GM12878 (cell line): ENCODE measurements at regions not wholly inside any gene's neighbourhood (a gene's known extent, or its start where the extent isn't known, plus 50 kb on each side); places are given as distances from the start of the nearest gene placed in this dataset.
A peak's percentile ranks its signal among the peaks of the same experiment; 100 is the strongest.
"Not testable (repeated sequence)": the region's sequence is repeated elsewhere in the genome, so short reads cannot be mapped to it uniquely, and the experiment has no call there.

Experiments used
- ATAC-seq: fragments of 200-7000 bp; cut with Tn5 transposase; 3 replicates; pipeline ENCODE4 v1.9.1; 2020; ENCODE audit warnings: mild to moderate bottlenecking, moderate library complexity
- BruUV-seq: library from RNA; stranded (reverse); fragments of 400-500 nt; replicated peaks from 2 replicates; lab custom pipeline; 2021; lab: Mats Ljungman, UMichigan
- CTCF ChIA-PET: fragments of 300-600 bp; sonication (Branson Sonifier 250); formaldehyde crosslinking; extraction: SDS; loops from one replicate; lab custom pipeline; 2021; ENCODE audit warnings: inconsistent platforms; lab: Yijun Ruan, JAX
- POLR2A ChIA-PET: fragments of 350-600 bp; formaldehyde crosslinking; extraction: SDS; loops from one replicate; lab custom pipeline; 2021; ENCODE audit warnings: inconsistent platforms; lab: Charles Lee
- RAD21 ChIA-PET: fragments of 300-600 bp; sonication (Branson Sonifier 250); formaldehyde crosslinking; loops from one replicate; lab custom pipeline; 2023; ENCODE audit warnings: antibody characterized with exemption; ENCODE audit not compliant: unreplicated experiment; lab: Charles Lee
- SMC1A ChIA-PET: fragments of 300-600 bp; sonication (Branson Sonifier 250); formaldehyde crosslinking; loops from one replicate; lab custom pipeline; 2023; ENCODE audit not compliant: unreplicated experiment, uncharacterized antibody; lab: Charles Lee
- DNase-seq: peaks from one replicate; pipeline ENCODE4 v3.0.0-alpha.2; 2011; ENCODE audit warnings: low read depth, low spot score
- FAIRE-seq: peaks from 3 replicates; lab custom pipeline; 2011; peaks lifted over from hg19 to GRCh38; lab: Jason Lieb, UNC
- H2AFZ ChIP-seq: 2 replicates; pipeline ENCODE4 v1.6.0; 2011; ENCODE audit warnings: low read depth, low read length, control low read depth; ENCODE audit not compliant: control insufficient read depth
- H3K27ac ChIP-seq: 2 replicates; pipeline ENCODE4 v1.5.1; 2011; ENCODE audit warnings: control low read depth; ENCODE audit not compliant: control insufficient read depth, insufficient read depth
- H3K27me3 ChIP-seq, 2 experiments: replicated peaks in 1 of 2; 2 replicates each; pipeline versions ENCODE4 v1.6.0 to v1.6.1; 2011; ENCODE audit warnings: low read length in 1 of 2; ENCODE audit not compliant: control insufficient read depth in 2 of 2, insufficient read depth in 2 of 2
- H3K36me3 ChIP-seq, 2 experiments: 2 replicates each; pipeline ENCODE4 v1.5.1; 2011; ENCODE audit warnings: low read length in 1 of 2; ENCODE audit not compliant: control insufficient read depth in 2 of 2, insufficient read depth in 2 of 2
- H3K4me1 ChIP-seq: 2 replicates; pipeline ENCODE4 v1.6.1; 2011; ENCODE audit warnings: mild to moderate bottlenecking, low read length, moderate library complexity, mixed read lengths; ENCODE audit not compliant: control insufficient read depth, insufficient read depth
- H3K4me2 ChIP-seq: 2 replicates; pipeline ENCODE4 v1.6.0; 2011; ENCODE audit warnings: control low read depth; ENCODE audit not compliant: control insufficient read depth, insufficient read depth
- H3K4me3 ChIP-seq: fragments of 200-600 bp; sonication (generic); 2 replicates; pipeline ENCODE4 v1.5.1; 2016
- H3K79me2 ChIP-seq: 2 replicates; pipeline ENCODE4 v1.6.0; 2011; ENCODE audit warnings: low read length; ENCODE audit not compliant: control insufficient read depth, insufficient read depth
- H3K9ac ChIP-seq: 2 replicates; pipeline ENCODE4 v1.8.0; 2011; ENCODE audit warnings: low read length, control low read depth, mixed read lengths; ENCODE audit not compliant: control insufficient read depth, insufficient read depth
- H3K9me3 ChIP-seq: replicated peaks from 3 replicates; pipeline ENCODE4 v1.5.1; 2011; ENCODE audit warnings: mild to moderate bottlenecking, low read length; ENCODE audit not compliant: control insufficient read depth, insufficient read depth
- H4K20me1 ChIP-seq: 2 replicates; pipeline ENCODE4 v1.6.0; 2011; ENCODE audit not compliant: control insufficient read depth, insufficient read depth
- CREM ChIP-seq: IDR thresholded peaks from 2 replicates; pipeline ENCODE4 v1.6.1; 2014; ENCODE audit warnings: antibody characterized with exemption, low read depth
- DPF2 ChIP-seq: fragments of 450-650 bp; IDR thresholded peaks from 2 replicates; pipeline ENCODE4 v1.6.1; 2017; ENCODE audit warnings: mild to moderate bottlenecking
- EZH2 ChIP-seq: IDR thresholded peaks from 2 replicates; pipeline ENCODE4 v1.6.1; 2012; ENCODE audit warnings: low read depth, mild to moderate bottlenecking, control low read depth, inconsistent platforms, low read length, borderline replicate concordance; ENCODE audit not compliant: control insufficient read depth
- WGBS: methylation state at CpG from one replicate; pipeline ENCODE4 v1.1.6; 2016; ENCODE audit warnings: low lambda C conversion rate; ENCODE audit not compliant: insufficient replicate concordance, insufficient coverage; ENCODE audit errors: missing lambda C conversion rate; 5-methylcytosine and 5-hydroxymethylcytosine counted together
- in situ Hi-C: fragments of 300-500 bp; cut with MboI; formaldehyde crosslinking; loops from 9 replicates; pipeline ENCODE4 v1.14.3; 2018; ENCODE audit warnings: mixed read lengths
- intact Hi-C: fragments of 100-400 bp; cut with micrococcal nuclease; formaldehyde crosslinking; loops from one replicate; pipeline ENCODE4 v1.14.2; 2022; ENCODE audit not compliant: unreplicated experiment

DNA sequence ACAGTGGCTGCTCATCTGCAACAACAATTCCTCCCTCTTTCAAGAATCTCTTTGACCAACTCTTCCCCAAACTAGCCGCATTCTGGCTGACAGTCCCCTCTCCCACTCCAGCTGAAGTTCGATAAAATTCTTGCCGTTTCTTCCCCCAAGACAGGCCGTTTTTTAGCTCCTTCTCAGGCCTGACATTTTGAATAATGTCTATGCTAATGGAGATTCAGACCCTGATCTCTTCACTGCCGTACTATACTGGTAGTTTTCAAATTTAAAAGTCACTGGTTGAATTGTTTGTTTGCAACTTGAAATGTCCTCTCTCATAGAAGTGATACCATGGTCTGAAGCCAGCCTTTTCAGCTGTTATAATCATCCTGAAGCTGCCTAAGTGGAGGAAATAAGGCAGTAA is 65.9 kb upstream of the AMN1 start:
- POLR2A ChIA-PET = interaction anchor here (0.5 kb wide), 1 partner anchor 457 kb away, joined by 6 read pairs; no protein-coding TSS in a partner anchor
- no peaks in the 10 kb centered on the region for H3K4me1 ChIP-seq
- no peak overlapping the region for H3K9ac ChIP-seq
- ATAC-seq (no peak), DNase-seq (no peak), FAIRE-seq (no peak)
- CTCF ChIA-PET = interaction anchor here (0.7 to 1.8 kb wide), 3 partner anchors 10 to 206 kb away, joined by 3 to 4 read pairs (median 4); no protein-coding TSS in a partner anchor
- intact Hi-C loops (no loop called here), in situ Hi-C loops (no loop called here)
- no TSS peak for BruUV-seq
- H4K20me1 ChIP-seq = no peaks in the 10 kb centered on the region
- H3K9me3 ChIP-seq = no peaks in the 10 kb centered on the region
- no peak overlapping the region for H2AFZ ChIP-seq
- no peaks in the 10 kb centered on the region for H3K27me3 ChIP-seq
- no peak overlapping the region for H3K4me2 ChIP-seq
- TF ChIP-seq CREM (no peak), EZH2 (no peak), DPF2 (no peak)
- 73% methylated on average over 5 of the region's 5 CpGs for WGBS
- H3K36me3 ChIP-seq = no peaks in the 10 kb centered on the region
- SMC1A ChIA-PET = interaction anchor here (0.9 to 1.1 kb wide), 2 partner anchors 16 to 268 kb away, joined by 3 read pairs; no protein-coding TSS in a partner anchor
- no peak overlapping the region for H3K4me3 ChIP-seq
- no peak overlapping the region for H3K27ac ChIP-seq
- RAD21 ChIA-PET = no interaction called here
- H3K79me2 ChIP-seq = no peaks in the 10 kb centered on the region

DNA sequence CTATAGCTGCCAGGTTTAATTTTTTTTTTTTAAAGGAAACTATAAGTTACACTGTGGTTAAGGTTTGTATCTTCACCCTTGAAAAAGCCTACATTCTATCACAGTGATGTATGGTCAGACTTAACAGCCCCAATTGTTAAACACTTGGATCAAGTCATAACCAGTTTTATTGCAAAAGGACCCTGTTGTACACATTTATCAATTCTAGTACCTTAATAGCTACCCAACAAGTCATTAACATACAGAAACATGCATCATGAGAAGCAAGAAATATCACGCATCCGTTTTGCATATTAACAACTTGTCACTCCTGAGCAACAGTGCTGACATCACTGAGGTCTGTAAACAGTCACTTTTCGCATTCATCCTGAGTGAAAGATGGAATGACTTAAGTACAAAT is 62.4 kb upstream of the AMN1 start:
- intact Hi-C loops, H3K4me2 ChIP-seq, H2AFZ ChIP-seq, H4K20me1 ChIP-seq, H3K4me1 ChIP-seq, DNase-seq, H3K27ac ChIP-seq, BruUV-seq, H3K36me3 ChIP-seq, H3K27me3 ChIP-seq, in situ Hi-C loops, H3K4me3 ChIP-seq, ATAC-seq, H3K79me2 ChIP-seq, H3K9ac ChIP-seq, H3K9me3 ChIP-seq: not testable (repeated sequence)
- ChIA-PET SMC1A (interaction anchor here (0.7 to 3.5 kb wide), 5 partner anchors 11 to 521 kb away, joined by 3 to 19 read pairs (median 4); no protein-coding TSS in a partner anchor), POLR2A (interaction anchor here (0.6 to 0.8 kb wide), 2 partner anchors 11 to 12 kb away, joined by 3 read pairs; no protein-coding TSS in a partner anchor), CTCF (interaction anchor here (1.5 to 1.6 kb wide), 2 partner anchors 12 to 15 kb away, joined by 4 to 8 read pairs; no protein-coding TSS in a partner anchor), RAD21 (interaction anchor here (0.7 to 1.2 kb wide), 2 partner anchors 13 to 20 kb away, joined by 3 read pairs; no protein-coding TSS in a partner anchor)
- FAIRE-seq = peak; percentile 41
- 52% methylated on average over 3 of the region's 3 CpGs for WGBS
